Retina (tissue), 1 donor: ENCODE measurements at regions not wholly inside any gene's neighbourhood (a gene's known extent, or its start where the extent isn't known, plus 50 kb on each side); places are given as distances from the start of the nearest gene placed in this dataset.

Experiments
- DNase-seq: peaks from one replicate; pipeline ENCODE4 v3.0.0-alpha.2; 2016

GRCh38 chr6:20028143-20028542 lies 184.1 kb downstream of the MBOAT1 start:
- DNase-seq = no peak

- no peak for DNase-seq
Measured at GRCh38 chr6:20028562-20028961, 183.7 kb downstream of the MBOAT1 start.

DNA sequence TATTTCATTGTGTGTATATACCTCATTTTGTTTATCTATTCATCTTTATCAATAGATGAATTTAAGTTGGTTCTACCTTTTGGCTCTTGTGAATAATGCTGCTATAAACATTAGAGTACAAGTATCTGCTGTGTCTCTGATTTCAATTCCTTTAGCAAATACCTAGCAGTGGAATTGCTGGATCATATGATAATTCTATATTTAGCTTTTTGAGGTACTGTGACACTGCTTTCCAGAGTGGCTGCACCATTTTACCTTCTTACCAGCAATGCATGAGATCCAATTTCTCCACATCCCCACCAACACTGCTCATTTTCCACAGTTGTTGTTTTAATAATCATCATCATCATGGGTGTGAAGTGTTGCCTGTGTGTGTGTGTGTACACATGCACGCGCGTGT lies 182.3 kb downstream of the MBOAT1 start:
- DNase-seq = no peak

DNA sequence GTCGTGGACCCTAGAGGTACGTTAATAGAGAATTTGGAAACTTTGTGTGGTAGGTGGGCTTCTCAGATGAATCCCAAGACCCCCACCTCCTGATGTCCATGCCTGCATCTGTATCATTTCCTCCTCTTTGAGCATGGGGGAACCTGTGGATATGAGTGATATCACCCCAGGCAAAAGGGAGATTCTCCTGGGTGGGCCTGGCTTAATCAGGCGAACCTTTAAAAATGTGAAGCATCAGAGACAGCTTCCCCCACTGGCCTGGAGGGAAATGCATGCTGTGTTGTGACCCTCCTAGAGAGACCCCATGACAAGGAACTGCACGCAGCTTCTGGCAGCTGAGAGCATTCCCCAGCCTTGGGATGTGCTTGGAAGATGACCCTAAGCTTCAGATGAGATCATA lies 180.9 kb downstream of the MBOAT1 start:
- DNase-seq = no peak

GRCh38 chr6:20033697-20034407 lies 178.4 kb downstream of the MBOAT1 start:
- DNase-seq = no peak

GRCh38 chr6:20034408-20034769 lies 177.9 kb downstream of the MBOAT1 start:
- no peak for DNase-seq

DNA sequence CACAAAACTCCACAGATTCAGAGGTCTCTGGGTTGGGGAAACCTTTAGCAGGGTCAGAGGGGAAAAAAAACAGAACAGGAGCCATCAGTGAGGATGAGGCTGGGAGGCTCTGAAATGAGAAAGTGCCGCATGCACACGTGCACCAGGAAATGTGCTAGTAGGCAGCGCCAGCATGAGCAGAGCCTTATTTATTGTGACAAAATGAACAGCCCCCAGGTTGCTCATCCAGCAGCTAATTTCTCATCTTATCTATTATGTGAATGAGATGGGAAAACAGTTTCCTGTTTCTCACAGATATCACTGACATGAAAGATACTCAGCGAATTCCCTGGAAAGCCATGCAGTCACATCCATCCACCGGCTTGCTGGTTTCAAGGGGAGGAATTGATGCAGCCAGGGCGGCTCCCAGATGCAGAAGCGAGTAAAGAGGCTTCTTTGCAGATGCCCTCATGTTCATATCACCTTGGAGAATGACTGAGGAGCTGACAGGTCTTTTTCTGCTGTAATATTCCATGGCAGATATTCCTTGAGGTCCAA lies 176.1 kb downstream of the MBOAT1 start:
- DNase-seq = no peak

DNA sequence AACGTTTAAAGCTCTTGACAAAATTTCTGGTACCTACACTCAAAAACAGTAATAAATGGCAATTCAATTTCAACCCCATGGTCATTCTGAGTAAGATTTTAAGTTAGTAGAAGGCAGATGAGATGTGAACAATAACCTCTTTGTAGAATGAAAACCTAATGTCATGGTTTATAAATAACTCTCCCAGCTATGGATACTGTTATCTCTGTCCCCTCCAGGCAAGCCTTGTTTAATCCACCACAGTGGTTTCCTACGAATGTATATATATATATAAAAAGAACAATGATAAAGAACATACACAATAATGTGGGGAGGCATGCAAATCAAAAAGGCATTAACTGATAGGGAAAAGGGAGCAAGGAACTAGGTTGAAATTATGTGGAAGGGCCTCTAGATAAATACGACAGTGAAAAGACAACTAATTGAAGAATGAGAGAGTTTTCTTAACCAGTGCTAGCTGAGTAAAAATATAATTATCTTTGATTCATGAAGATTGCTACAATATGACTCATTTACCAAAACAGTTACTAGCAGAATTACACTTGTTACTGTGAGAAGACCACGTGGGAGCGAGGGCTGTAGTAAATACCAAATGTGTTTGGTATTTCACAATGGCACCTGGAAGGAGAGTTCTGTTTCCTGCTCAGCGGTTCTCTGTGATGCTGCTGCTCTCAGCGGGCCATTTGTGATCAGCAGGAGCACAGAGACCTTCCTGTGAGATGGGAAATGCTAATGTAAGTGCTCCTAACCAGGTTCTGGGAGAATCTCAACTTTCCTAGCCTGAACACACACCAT lies 173.7 kb downstream of the MBOAT1 start:
- no peak for DNase-seq

GRCh38 chr6:20044883-20045282 lies 167.4 kb downstream of the MBOAT1 start:
- no peak for DNase-seq
